NCI-H1436 treated with DMSO at 0.1 percent for 48 hours (cell line): ENCODE measurements at regions not wholly inside any gene's neighbourhood (a gene's known extent, or its start where the extent isn't known, plus 50 kb on each side); places are given as distances from the start of the nearest gene placed in this dataset.
A peak's percentile ranks its signal among the peaks of the same experiment; 100 is the strongest.
"Not testable (repeated sequence)": the region's sequence is repeated elsewhere in the genome, so short reads cannot be mapped to it uniquely, and the experiment has no call there.

Experiments used
- DNase-seq: peaks from one replicate; lab custom pipeline; 2025; lab: John Stamatoyannopoulos, UW

DNA sequence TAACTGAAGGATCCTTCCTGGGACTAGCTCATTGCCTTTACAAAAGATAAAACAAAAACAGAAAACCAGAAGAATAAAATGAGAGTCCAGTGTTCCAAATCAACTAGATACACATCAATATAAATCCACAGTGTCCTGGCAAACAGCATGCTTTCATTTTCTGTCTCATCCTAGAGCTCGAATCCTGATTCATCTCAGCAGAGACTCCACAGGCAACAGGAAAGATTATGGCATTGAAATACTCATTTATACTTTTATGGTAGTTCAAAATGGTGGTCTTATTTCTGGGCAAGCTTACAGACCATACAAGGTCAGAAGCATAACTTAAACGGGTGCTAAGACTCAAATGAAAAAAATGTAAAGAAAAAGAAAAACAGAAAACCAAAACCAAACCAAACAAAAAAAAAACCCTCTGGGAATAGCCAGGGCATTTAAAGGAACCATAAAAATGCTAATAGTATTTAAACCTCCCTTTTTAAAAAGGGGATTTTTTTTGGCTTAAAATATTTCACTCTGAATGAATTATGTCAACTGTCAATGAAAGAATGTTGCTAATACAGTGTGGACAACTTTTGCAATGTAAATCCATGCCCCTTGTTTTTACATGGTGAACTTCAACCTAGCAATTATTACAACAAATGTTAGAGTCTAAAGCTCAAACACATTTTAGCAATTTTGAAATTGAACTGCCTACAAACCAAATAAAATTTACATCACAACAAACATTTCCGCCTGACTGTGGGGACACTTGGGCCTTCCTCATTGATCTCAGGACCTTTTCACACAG, 57.9 kb downstream of the GPR101 start:
- no peak for DNase-seq

- no peak for DNase-seq
Observed at GRCh38 chrX:136967966-136968365, 65.8 kb downstream of the GPR101 start.

DNA sequence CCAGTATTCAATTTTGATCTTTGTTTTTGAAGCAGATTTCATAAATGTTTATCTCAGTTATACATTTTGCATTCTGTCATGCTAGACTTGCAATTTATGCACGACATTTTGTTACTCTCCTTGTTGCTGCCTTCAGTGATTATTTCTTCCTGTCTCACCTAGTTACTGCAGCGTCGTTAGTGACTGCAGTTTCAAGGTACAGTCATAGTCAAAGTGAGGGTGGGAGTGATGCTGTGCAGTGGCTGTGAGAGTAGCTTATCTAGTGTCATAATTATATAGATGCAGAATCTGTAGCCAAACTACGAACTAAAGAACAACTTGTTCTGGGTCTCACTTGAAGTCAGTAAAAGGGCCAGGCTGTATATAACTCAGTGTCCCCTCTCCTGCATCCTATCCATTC, 69.8 kb downstream of the GPR101 start:
- no peak for DNase-seq

GRCh38 chrX:136961594-136962135, 72.1 kb downstream of the GPR101 start:
- DNase-seq: no peak

DNA sequence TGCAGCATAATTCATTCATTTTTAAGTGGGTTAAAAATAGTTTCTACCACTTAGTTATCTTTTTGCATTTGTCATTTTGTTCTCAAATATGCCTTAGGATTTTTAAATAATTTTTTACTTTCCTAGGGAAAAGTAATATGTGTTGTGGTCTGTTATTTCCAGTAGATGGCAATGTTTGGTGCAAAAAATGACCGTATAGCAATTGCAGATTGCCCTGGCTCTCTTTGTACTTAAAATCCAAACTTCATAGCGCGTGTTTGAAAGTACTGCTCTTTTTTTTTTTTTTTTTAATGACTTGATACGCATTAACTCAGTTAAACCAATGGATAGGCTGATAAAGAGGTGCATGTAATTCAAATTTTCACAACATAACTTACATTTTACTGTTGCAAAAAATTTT, 74.4 kb upstream of the RBMX start:
- DNase-seq: peak; percentile 0

GRCh38 chrX:136953867-136954787, 73.6 kb upstream of the RBMX start:
- peak; percentile 7 for DNase-seq

DNA sequence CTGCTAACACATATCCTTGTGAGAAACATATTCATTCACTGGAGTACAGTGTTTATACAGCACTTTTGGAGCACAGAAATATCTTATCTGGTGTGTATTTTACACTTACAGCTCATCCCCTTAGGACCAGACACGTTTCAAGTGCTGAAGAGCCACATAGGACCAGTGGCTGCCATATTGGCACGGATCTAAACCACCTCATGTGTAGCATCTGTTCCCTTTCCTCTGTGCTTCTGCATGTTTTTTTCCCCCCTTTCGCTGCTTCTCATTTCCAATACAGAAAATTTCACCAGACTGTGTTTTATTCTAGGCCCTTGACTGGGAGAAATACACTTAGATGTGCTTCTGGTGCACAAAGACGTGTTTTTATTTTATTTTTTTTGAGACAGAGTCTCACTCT, 69.7 kb upstream of the RBMX start:
- DNase-seq: no peak

GRCh38 chrX:136941396-136942337, 61.1 kb upstream of the RBMX start:
- DNase-seq: no peak

DNA sequence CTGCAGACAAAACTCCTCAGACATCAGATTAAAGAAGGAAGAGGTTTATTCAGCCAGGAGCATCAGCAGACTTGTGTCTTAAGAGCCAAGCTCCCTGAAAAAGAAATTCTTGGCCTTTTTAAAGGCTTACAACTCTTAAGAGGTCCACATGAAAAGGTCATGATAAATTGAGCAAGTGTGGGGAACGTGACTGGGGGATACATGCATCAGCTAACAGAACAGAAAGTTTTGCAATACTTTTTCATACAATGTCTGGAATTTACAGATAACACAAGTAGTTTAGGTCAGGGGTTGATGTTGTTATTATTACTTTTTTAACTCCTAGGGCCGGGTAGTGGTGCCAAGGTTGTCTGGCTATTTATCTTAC, 55.6 kb upstream of the RBMX start:
- no peak for DNase-seq

DNA sequence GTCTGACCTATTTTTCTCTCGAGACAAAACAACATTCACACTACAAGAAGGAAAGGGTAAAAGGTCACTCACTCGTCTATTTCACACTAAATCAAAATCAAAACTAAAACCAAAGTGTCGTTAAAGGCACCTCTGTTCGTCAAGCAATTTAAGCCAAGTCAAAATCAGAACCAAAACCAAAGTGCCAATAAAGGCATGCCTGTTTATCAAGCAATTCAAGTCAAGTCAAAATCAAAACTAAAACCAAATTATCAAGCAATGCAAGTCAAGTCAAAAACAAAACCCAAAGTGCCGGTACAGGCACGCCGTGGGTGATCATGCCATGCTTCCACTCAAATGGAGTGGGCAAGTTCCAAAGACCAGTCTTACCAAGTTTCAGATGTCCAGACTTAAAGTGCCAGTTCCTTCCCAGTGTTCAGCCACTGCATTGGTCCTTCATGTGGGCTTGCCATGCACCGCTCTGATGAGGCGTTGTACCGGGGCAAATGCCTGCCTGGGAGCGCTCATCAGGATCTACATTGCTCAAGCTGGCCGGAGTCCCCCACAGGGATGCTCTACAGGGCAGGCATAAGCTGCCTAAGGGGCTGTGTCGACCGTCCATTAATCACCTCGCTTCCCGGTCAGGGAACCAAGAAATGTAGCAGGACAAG, 55.1 kb upstream of the RBMX start:
- DNase-seq: not testable (repeated sequence)

DNA sequence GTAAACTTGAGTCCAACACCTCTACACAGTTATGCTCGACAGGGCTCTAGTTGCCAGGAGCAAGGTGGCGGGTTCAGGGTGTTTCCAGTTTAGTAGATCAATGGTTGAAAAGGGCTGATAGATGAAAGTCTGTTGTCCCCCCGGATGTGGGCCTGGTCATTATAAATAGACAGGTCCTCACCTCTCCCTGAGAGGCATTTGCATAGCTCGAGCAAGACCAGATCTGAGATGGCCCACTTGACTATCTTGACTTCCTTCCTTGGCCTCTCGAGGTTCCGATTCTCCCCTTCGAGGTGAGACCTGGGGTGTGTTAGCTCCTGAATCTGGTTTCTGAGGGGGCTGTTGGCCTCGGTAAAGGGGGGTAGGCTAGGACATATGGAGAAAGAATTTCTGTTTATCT, 54.1 kb upstream of the RBMX start:
- DNase-seq: not testable (repeated sequence)

DNA sequence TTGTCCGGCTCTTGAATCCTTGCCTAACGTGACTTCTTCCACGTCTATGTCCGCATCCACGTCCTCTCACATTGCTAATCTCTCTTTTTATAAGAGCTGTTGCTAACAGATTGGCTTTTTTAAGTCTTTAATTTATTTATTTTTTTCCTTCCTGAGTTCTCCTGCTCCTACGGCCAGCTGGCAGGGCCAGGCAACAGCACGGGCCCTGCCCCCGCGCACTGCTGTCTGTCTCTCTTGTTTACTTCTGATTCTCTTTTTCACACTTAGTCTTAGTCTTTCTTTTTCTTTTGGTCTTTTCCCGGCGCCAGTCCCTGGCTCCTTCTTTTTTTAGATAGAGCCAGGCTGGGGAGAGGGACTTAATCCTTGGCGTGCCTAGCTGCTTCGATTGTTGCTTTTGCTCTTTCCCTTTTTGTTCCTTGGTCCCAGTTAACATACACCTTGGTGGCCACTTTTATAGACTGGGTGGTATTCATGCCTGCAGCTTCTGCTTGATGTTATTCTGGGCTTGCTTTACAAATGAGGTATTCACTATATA, 53.2 kb upstream of the RBMX start:
- DNase-seq: no peak

GRCh38 chrX:136931661-136932060, 51.1 kb upstream of the RBMX start:
- no peak for DNase-seq
